ENCODE measurements at regions not wholly inside any gene's neighbourhood (a gene's known extent, or its start where the extent isn't known, plus 50 kb on each side); places are given as distances from the start of the nearest gene placed in this dataset.

GRCh38 chr1:54483875-54484437 is 64.1 kb upstream of the ACOT11 start:
- Histone ChIP-seq H4K20me1 (ENCODE audit: insufficient read depth, low read length) (no peaks in the 10 kb centered on the region), H3K9me2 (ENCODE audit: insufficient read depth, low read length) (no peaks in the 10 kb centered on the region), H2AFZ (ENCODE audit: low read length) (no peak overlapping the region), H3K27ac (ENCODE audit: low read depth, low read length, poor library complexity, severe bottlenecking) (no peak overlapping the region), H3K9me3 (ENCODE audit: low read length) (no peaks in the 10 kb centered on the region), H3K79me2 (ENCODE audit: insufficient read depth, low read depth, low read length) (no peaks in the 10 kb centered on the region), H3K36me3 (ENCODE audit: insufficient read depth, low read length) (no peaks in the 10 kb centered on the region), H3K4me1 (ENCODE audit: insufficient read depth, low read length, poor library complexity, severe bottlenecking) (peaks cover 31% of the 10 kb centered on the region), H3K4me2 (ENCODE audit: low read length) (no peak overlapping the region), H3K4me3 (ENCODE audit: low read depth, low read length, poor library complexity, severe bottlenecking) (no peak overlapping the region)
- BruUV-seq (replicated peaks) = no TSS peak
- intact Hi-C loops (cut with micrococcal nuclease; ENCODE audit: unreplicated experiment) = no loop called here
- DNase-seq (ENCODE audit: low spot score) = no peak
- ChIA-PET POLR2A (interaction anchor here (0.7 kb wide), 1 partner anchor 762 kb away, joined by 3 read pairs; no protein-coding TSS in a partner anchor), CTCF (ENCODE audit: unreplicated experiment) (no interaction called here)
- TF ChIP-seq EZH2phosphoT487 (IDR thresholded peaks at IDR 0.05; ENCODE audit: borderline replicate concordance, low read depth, low read length) = no peak
- TF ChIP-seq, protein P1, sequence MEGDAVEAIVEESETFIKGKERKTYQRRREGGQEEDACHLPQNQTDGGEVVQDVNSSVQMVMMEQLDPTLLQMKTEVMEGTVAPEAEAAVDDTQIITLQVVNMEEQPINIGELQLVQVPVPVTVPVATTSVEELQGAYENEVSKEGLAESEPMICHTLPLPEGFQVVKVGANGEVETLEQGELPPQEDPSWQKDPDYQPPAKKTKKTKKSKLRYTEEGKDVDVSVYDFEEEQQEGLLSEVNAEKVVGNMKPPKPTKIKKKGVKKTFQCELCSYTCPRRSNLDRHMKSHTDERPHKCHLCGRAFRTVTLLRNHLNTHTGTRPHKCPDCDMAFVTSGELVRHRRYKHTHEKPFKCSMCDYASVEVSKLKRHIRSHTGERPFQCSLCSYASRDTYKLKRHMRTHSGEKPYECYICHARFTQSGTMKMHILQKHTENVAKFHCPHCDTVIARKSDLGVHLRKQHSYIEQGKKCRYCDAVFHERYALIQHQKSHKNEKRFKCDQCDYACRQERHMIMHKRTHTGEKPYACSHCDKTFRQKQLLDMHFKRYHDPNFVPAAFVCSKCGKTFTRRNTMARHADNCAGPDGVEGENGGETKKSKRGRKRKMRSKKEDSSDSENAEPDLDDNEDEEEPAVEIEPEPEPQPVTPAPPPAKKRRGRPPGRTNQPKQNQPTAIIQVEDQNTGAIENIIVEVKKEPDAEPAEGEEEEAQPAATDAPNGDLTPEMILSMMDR (conservative IDR thresholded peaks at IDR 0.05; ENCODE audit: low read length) = no peak

DNA sequence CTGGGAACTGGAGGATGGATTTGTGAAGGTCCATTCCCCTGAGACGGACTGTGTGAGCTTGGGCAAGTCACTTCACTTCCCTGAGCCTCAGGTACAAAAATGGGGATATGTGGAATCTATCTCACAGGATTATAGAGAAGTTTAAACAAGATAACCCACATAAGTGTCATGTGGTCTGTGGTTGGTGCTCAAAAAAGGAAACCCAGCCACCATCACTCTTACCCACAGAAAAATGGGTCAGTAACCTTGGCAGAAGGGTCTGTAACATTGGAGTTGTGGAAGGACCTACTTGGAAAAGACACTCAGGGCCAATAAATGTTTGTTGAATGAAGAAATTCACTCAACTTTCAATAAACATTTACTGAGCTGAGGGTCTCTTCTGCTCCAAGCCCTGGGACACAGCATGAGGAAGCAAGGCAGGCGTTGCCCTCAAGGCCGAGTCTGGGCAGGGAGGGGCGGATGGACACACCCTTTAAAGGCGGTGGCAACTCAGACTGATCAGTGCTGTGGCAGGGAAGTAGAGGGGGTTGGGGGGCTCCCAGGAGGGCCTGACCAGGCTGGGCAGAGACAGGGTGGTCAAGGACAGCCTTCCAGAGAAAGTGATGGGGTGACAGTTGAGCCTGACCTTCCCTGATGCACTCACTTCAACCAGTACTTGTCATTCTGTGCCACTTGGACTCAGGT is 66.7 kb upstream of the ACOT11 start:
- H3K4me2 ChIP-seq (ENCODE audit: low read length) = no peak overlapping the region

More for the DNA sequence above, 66.7 kb upstream of the ACOT11 start:
- intact Hi-C loops (cut with micrococcal nuclease; ENCODE audit: unreplicated experiment) = no loop called here
- DNase-seq (ENCODE audit: low spot score) = no peak
- no peaks in the 10 kb centered on the region for H3K9me2 ChIP-seq (ENCODE audit: insufficient read depth, low read length)
- H4K20me1 ChIP-seq (ENCODE audit: insufficient read depth, low read length) = no peaks in the 10 kb centered on the region
- TF ChIP-seq EZH2phosphoT487 (IDR thresholded peaks at IDR 0.05; ENCODE audit: borderline replicate concordance, low read depth, low read length) = no peak
- TF ChIP-seq, protein P1 (conservative IDR thresholded peaks at IDR 0.05; ENCODE audit: low read length) = no peak
- H3K79me2 ChIP-seq (ENCODE audit: insufficient read depth, low read depth, low read length) = no peaks in the 10 kb centered on the region
- H2AFZ ChIP-seq (ENCODE audit: low read length) = no peak overlapping the region
- ChIA-PET POLR2A (interaction anchor here (1.1 to 1.8 kb wide), 2 partner anchors 11 to 17 kb away, joined by 3 to 4 read pairs; no protein-coding TSS in a partner anchor), CTCF (ENCODE audit: unreplicated experiment) (no interaction called here)
- no peak overlapping the region for H3K4me3 ChIP-seq (ENCODE audit: low read depth, low read length, poor library complexity, severe bottlenecking)
- BruUV-seq (replicated peaks) = no TSS peak
- H3K4me1 ChIP-seq (ENCODE audit: insufficient read depth, low read length, poor library complexity, severe bottlenecking) = peaks cover 25% of the 10 kb centered on the region
- H3K9me3 ChIP-seq (ENCODE audit: low read length) = no peaks in the 10 kb centered on the region
- H3K27ac ChIP-seq (ENCODE audit: low read depth, low read length, poor library complexity, severe bottlenecking) = no peak overlapping the region
- no peaks in the 10 kb centered on the region for H3K36me3 ChIP-seq (ENCODE audit: insufficient read depth, low read length)

All from OCI-LY7 (cell line).